ENCODE measurements at regions not wholly inside any gene's neighbourhood (a gene's known extent, or its start where the extent isn't known, plus 50 kb on each side); places are given as distances from the start of the nearest gene placed in this dataset.
"Not testable (repeated sequence)": the region's sequence is repeated elsewhere in the genome, so short reads cannot be mapped to it uniquely, and the experiment has no call there.

- DNase-seq = not testable (repeated sequence)
Measured at GRCh38 chr15:29648415-29648814, 173.9 kb downstream of the TJP1 start.

- DNase-seq = no peak
Measured at GRCh38 chr15:29645841-29646240, 176.4 kb downstream of the TJP1 start.

DNA sequence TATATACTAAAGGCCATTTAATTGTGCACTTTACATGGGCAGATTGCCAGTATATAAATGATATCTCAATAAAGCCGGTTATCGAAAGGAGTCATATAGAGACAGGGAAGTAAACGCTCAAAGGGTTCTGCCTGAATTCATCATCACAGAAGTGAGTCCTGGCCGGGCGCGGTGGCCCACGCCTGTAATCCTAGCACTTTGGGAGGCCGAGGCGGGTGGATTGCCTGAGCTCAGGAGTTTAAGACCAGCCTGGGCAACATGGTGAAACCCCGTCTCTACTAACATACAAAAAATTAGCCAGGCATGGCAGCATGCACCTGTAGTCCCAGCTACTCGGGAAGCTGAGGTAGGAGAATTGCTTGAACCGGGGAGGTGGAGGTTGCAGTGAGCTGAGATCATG is 177.9 kb downstream of the TJP1 start:
- DNase-seq = not testable (repeated sequence)

- no peak for DNase-seq
Measured at GRCh38 chr15:29638781-29639180, 183.5 kb downstream of the TJP1 start.

DNA sequence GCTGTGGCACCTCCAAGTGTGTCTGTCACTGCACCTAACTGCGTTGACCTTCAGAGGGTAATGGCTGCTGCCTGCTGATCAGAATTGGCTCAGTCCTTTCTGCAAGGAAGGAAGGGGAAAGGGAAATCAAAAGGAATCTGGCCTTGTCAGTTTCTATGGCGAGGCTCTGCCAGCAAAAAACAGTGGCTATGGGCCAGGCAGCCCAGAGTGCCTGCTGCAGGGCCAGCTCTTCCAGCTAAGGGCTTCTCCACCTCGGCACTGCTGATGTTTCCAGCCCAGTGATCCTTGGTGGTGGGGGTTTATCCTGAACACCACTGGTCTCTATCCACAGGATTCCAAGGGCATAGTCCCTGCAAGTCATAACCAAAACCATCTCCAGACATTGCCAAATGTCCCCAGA is 184.3 kb downstream of the TJP1 start:
- no peak for DNase-seq

DNA sequence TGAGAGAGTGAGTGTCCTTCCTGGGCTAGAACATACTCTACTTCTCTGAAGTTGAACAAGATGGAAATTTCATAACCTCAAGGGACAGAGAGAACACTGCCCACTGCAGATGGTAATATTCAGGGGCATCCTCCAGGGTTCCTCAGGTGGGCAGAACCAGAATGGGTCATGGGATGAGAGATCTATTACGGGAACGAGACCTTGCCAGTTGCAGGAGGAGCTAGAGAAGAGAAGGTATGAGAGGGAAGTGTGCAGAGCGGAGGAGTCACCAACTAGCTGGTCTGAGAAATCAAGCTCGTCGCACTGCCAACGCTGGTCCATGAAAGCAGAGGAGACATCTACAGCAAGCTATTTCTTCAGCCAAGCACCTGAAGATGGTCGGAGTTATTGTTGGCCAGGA is 184.7 kb downstream of the TJP1 start:
- DNase-seq = no peak

GRCh38 chr15:29636921-29637320 is 185.3 kb downstream of the TJP1 start:
- no peak for DNase-seq

GRCh38 chr15:29636140-29636539 is 186.1 kb downstream of the TJP1 start:
- DNase-seq = no peak

DNA sequence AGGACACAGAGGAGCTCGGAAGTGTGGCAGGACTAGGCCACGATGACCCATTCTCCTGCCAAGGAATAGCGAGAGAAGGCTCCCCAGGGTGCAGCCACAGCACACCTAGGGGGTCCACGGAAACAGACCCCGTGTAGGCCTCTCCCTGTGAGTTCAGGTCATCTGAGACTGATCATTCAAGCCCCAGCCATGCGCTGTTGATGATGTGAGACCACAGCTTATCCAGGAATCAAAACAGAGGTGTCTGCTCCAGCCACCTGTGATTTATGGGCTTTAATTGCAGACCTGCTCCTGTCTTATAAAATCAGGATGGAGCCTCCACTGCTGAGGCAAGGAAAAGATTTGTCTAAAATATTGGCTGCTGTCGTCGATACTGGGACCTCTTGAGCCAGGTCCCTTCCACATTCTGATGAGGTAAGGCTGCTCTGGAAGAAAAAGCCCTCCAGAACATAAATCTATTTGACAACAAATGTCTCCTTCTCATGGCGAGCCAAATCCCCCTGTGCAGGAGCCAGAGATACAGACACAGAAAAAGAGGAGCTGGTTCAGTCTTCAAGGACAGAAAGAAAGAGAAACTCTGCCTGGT is 186.7 kb downstream of the TJP1 start:
- DNase-seq = no peak

DNA sequence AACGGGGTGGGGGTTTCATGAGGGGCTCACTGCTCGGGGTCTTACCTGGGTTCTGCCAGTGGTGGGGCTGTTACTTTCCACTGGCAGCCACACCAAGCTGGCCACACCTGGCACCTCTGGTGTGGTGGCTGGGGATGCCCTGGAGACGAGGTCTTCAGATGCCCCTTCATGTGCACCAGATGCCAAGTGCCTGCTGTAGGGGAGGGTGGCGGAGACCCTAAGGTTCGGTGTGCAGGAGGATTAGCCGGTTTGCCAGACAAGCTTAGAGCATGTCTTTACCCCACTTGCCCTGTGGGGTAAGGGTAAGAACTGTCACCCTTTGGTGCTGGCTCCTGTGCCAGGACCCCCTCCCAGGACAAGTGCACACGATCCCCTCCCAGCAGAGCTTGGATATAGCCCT is 188.3 kb downstream of the TJP1 start:
- DNase-seq = no peak

DNA sequence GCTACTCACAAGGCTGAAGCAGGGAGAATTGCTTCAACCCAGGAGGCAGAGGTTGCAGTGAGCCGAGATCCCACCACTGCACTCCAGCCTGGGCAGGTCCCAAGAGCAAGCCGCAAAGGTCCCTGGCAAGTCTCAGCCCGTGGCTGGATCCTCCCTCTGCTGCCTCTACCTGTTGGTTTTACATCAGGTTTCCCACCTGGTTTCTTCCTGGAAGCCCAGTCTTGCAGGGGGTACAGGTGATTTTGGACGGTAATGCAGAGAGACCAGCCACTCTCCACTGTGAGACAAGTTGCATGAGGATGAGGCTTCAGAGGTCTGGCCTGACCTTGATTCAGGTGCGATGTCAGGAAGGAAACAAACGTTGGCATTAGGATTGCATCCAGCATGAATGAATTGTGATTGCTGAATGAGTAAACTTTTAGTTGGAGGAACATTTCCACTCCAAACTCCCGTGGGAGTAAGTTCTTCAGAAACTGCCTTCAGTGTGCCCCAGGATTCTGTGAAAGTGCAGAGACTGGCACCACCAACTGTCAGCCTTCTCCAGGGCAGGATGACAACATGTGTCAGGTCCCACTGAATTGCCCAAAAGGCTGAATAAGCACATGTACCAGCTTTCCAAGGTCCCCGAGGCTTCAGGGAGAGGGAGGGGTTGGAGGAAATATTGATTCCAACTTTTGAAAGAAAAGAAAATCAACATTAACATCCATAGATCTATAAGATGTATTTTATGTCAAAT is 189.4 kb downstream of the TJP1 start:
- no peak for DNase-seq

DNA sequence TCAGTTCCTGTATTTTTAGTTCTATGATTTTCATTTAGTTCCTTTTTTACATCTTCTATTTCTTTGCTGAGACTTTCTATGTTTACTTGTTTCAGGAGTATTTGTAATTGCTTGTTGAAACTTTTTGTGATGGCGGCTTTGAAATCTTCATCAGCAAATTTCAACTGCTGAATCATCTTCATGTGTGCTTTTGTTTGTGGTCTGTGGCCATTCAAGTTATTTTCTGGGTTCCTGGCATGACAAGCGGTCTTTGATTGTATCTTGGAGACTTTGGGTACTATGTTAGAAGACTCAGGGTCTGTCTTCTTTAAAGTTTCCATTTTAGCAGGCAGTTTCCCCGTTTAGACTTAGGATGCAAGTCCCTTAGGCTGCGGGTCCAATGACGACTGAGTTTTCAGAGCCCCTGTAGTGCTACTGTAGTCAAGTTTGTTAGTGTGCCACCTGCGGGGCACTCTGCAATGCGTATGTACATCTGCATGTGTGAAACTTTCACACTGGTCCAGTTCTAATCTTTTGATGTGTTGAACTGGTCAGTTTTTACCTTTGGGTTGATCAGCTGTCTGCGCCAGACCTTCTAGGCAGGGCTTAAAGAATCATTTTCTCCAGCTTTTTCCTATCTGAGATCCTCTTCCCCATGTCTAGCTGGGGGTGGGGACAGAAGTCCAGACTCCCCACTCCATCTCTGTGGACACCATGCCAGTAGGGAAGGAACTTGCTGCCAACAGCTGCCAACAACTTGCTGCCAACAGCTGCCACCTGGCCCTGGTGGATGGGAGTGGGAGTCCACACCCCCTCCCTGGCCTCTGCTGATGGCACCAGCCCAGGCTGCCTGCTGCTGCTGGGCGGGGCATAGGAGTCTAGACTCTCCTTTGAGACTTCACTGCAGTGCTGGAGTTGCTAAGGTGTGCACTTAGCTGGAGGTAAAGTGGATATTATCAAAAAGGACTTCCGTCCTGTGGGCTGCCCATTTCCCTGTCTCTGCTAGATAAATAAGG is 190.9 kb downstream of the TJP1 start:
- DNase-seq = no peak

- no peak for DNase-seq
Measured at GRCh38 chr15:29624271-29624670, 198.0 kb downstream of the TJP1 start.

DNA sequence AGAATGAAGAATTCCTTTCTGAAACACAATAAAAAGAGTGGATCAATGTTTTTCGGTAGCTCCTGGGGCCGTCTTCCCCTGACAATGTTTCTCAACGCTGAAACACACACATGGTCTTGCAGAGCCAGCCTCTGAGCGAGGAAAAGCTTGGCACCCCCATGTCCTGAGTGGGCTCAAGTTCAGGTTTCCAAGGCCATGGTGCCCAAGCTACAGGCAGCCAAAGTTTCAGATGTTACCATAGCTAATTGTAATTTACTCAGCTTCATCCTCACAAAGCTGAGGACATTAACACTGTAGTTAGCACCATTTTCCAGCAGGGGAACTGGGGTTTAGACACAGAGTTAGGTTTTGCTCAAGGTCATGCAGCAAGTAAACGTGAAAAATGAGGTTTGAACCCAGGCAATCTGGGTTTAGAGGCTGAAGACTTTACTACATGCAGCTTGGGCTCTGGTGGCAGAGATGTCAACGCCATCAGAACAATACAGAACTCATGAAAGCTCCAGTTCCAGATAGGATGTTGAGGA is 199.1 kb downstream of the TJP1 start:
- DNase-seq = no peak

DNA sequence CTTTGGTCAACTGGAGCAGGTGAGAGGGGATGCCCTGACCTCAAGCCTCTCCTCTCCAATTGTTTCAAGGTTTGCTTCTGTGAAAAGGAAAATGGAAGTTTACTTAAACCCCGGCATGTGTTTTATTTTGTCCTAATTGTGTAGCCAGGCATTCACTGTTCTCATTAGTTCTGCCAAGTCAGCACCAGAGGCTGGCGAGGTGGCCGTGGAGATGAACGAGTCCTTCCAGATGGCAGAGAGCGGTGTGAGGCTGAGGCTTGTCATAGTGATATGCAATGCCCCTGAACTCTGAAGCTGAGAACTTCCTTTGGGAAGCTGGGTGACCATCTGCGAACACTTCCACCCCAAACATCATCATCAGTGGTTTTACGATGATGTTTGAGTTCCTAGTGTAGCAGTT is 199.6 kb downstream of the TJP1 start:
- no peak for DNase-seq

- no peak for DNase-seq
Measured at GRCh38 chr15:29621616-29622015, 200.7 kb downstream of the TJP1 start.

DNA sequence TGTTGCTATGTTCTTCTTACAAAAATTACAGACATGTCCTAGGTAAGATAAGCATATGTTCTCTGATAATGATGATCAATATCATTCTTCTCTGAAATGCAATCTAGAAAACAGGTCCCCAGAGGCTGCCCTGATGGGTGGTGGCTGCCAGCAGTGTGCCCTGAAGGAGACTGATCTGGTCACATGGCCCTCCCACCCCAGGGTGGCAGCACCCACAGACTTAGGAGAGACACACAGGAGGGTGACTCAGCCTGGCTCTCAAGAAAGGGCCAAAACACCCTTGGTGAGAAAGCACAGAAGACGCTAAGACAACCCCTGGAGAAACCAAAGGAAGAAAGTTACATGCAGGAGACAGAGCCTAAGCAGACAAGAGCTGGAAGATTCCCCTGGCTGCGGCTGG is 203.7 kb downstream of the TJP1 start:
- DNase-seq = no peak

GRCh38 chr15:29616512-29616911 is 205.8 kb downstream of the TJP1 start:
- DNase-seq = no peak

- no peak for DNase-seq
Measured at GRCh38 chr15:29615791-29616190, 206.5 kb downstream of the TJP1 start.

DNA sequence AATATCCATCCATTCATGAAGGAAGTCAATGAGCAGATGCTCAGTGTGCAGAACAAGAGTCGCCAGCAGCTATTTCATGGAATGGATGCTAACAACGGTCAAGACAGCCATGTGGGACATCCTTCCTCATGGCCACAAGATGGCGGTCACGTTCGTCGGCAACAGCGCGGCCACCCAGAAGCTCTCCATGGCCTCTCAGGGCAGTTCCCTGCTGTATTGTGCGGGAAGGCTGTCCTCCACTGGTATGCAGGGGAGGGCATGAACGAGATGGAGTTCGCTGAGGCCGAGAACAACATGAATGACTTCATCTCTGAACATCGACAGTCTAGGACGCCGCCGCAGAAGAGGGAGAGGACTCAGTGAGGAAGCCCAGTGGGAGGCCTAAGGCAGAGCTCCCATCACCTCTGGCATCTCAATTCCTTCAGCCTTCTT is 208.3 kb downstream of the TJP1 start:
- no peak for DNase-seq

GRCh38 chr15:29612701-29613100 is 209.6 kb downstream of the TJP1 start:
- no peak for DNase-seq

DNA sequence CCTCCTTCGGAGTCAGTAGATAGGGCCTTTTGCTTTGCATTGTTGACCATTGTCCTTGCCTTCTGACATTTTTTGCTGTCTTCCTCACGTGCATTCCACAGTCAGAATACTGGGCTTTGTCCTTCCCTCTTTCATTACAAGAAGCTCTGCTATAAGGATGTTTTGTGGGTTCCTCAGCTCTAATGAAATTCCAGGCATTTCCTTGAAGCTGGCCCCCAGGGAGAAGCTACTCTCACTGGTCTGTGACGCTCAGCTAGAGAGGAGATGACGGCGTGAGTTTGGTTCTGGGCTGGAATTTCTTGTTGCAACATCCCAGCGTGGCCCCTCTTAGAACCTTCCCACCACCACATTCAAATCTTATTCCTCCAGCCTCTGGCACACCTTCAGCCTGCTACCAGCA is 210.2 kb downstream of the TJP1 start:
- DNase-seq = no peak

DNA sequence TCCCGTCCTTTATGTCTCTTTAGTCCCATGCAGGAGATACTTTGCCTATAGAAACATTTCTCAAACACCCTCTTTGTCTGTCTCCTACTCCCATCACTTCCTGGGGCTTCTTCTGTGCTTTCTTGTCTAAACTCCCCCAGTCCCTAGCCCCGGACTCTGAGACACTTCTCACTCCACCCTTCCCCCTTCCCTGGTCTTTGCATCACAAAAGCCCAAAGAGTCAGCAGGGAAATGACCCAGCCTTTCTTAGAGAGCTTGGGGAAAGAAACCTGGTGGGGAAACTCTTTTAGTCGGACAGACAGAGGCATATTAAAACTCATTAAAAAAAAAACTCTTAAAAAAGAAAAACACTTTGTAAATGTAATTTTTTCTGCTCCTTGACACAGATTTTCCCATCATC is 211.2 kb downstream of the TJP1 start:
- DNase-seq = no peak
